Jurkat, Clone E6-1 (cell line): ENCODE measurements at regions not wholly inside any gene's neighbourhood (a gene's known extent, or its start where the extent isn't known, plus 50 kb on each side); places are given as distances from the start of the nearest gene placed in this dataset.

Experiments
- DNase-seq: peaks from one replicate; pipeline ENCODE4 v3.0.0-alpha.2; 2011; ENCODE audit warnings: low read depth, low spot score
- H3K4me3 ChIP-seq: 2 replicates; pipeline ENCODE4 v1.5.1; 2011; ENCODE audit warnings: mild to moderate bottlenecking, low read length, control low read depth, moderate library complexity

DNA sequence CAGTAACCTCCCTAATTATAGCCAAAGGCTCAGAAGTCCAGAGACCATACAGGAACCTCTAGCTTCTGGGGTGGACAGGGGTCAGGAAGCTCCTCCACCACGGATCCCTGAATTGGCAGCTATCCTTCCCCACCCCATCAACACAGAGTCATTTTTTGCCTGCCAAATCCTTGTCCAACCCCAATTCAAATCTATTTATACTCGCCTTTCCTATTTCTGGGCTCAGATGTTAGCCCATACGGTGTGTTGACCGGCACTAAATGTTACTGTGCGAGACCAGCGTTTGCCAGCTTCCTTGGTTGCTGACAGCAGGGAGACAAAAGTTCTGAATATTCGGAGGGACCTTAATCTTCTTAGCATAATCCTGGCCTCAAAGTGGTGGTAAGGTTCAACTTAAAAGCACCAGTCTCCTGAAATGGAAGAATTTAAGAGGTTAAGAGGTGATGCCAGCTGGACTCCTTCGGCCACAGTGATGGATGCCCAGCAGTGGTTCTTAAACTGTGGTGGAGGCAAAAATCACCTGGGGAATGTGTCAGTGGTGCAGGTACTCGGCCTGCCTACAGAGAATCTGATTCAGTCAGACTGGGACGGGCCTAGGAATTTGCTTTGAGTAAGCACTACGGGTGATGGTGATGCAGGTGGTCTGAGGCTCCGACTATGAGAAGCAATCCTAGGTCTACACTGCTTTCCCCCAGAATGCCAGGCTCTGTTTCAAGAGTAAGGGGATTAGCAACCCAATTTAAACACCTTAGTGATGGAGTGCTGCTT is 204.8 kb upstream of the MEF2C start:
- DNase-seq, result no peak
- H3K4me3 ChIP-seq, result no peak overlapping the region

DNA sequence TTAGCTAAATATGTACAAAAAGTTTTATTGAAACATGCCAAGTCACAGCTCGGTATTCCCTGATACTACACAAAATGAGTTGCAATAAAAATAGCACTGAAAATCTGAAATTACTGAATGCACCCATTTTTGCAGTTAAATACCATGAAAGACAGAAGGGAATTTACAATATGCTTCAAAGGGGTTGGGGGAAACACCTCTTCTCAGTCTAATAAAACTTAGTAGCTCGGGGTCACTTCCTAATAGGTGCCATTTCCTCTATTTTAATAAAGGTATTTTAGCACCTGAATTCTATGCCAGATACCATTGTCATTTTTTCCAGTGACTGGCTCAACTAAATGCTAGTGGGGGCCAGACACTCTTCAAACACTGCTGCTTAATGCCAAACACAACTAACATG is 204.1 kb upstream of the MEF2C start:
- H3K4me3 ChIP-seq, result no peak overlapping the region

DNA sequence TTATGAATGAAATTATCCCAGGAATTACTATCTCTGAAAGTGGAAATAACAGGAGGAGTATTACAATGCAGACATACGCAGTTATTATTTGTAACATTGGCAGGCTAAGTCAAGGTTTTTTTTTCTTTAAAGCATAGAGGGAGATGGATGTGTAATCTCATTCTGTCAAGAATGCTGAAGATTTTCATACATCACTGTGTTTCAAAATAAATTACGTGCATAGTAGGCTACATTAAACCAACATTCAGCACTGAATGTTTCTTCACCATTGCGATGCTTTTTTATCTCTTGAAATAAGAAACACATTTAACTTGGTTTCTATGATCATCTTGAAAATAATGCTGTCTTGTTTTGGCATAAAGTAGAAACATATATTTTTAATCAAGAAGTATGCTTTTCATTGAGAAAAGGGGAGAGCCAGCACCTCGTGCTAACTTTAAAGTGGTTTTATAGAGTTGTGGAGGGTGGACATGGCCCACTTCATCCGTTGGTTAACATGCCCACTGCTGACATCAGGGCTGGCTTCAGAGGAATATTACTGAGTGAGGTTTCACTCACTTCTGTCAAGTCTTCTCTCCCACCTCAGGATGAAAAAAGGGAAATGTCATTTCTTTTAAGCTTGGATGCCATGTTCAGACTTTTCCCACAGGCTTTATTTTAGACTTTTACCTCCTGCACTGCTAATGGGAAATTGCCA is 203.6 kb upstream of the MEF2C start:
- DNase-seq, result no peak
- H3K4me3 ChIP-seq, result no peak overlapping the region

More for the DNA sequence above, 204.1 kb upstream of the MEF2C start:
- DNase-seq, result no peak

DNA sequence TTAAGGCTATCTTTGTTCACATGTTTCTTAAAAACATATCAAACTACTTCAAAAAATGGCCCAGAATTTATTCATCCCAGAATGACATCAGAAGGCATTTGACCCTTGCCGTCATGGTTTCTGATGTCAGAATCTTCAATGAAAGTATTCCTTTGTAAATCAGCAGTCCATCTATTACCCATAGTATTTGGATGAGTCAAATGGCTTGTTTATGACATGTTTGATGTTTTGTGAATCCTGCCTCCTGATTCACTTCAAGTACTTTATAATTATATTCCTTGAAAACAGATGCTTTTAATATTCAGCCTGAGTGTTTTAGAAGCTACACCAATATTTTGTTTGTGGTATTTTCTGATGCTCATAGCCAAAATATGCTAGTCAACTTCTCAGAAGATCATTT is 200.8 kb upstream of the MEF2C start:
- H3K4me3 ChIP-seq, result no peak overlapping the region
- DNase-seq, result no peak

DNA sequence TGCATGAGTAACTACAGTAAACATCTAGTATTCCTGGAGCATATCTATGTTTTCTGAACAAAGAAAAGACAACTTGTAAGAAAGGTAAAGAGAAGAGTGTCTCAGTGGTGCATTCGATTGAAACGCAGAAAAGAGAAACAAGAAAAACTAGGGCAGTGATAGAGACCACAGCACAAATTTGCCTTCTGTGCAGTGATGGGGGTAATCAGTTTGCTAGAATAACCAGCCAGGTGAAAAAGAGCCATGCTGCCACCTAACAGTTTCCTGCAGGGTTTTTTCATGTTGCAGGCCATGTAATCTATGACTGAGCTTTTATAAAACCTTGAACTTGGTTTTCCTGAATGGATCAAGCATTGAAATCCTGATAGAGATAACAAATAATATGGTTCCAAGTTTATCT is 198.4 kb upstream of the MEF2C start:
- H3K4me3 ChIP-seq, result no peak overlapping the region

DNA sequence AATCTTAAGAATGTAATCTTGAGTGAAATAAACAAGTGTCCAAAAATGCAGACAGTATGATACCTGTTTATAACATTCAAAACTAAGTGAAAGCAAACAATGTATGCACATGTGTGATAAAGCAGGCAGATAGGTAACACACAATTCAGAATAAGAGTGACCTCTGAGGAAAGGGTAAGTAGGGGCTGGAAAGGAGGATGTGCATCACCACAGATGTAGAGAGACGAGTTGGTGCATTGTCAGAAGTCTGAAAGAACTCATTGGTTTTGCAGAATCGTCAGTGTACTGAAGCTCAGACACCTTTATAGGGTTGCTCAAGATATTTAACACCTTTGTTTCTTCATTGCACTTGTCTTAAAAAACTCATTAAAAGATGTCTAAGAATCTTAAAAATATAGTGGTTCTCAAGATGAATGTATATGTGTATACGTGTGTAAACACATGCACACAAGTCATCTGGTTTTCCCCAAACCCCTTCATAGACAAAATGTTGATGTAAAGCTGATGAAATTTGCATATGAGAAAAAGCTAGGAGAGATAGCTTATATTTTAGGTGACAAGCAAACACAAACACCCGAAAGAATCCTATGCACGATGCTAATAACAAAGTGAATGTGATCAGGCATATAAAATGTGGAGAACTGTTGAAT is 197.6 kb upstream of the MEF2C start:
- no peak for DNase-seq
- H3K4me3 ChIP-seq, result no peak overlapping the region

More for the DNA sequence above, 198.4 kb upstream of the MEF2C start:
- DNase-seq, result no peak

DNA sequence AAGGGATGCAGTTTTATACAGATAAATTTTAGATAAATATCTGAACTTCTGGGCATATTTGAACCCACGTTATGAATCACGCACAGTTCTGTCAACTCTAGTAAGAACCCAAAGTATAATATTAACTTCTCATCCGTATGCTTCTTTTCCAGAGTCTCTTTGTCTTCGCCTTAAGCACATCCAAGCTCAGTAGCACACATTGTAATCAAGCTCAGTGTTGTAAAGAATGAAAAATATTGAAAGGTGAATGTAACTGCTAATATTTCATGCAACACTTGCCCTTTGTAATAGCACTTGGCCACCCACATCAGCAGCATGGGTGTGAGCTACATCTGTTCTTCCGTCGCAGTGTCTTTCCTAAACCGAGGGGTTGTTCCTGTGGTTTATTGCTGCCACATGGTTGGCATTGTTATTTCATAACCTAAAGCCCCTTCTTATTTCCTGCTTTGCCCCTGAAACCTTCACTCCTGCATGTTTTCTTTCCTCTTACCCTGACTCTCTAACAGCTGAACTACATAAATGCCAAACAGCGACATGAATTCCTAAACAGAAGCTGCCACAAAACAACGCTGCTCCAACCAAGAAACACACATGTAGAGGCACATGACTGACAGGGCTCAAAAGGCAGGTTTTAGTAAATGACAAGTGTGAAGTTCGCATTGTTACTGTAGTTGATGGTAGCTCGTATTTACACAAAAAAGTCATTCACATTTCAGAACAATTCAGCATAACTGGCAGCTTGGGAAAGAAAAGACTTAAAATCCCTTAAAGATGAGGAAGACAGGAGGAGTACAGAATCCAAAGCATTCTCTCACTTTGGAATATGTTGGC is 190.1 kb upstream of the MEF2C start:
- no peak for DNase-seq
- no peak overlapping the region for H3K4me3 ChIP-seq

DNA sequence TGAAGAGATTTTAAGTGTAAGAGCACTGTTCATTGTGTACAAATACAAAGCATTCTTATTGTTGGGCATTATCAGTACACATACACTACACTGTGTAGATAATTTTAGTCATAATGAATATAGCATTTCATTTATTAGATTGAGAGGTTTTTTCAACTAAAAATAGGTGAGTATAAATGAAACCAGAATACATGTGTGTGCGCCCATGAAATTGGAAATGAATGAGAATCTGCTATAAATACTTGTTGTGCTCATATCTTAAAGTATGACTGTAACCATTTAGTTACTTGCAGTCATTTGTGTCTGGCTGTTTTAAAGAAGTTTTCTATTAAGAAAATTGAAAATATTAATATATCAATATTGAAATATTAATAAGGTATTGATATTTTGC is 189.0 kb upstream of the MEF2C start:
- no peak overlapping the region for H3K4me3 ChIP-seq
- no peak for DNase-seq

DNA sequence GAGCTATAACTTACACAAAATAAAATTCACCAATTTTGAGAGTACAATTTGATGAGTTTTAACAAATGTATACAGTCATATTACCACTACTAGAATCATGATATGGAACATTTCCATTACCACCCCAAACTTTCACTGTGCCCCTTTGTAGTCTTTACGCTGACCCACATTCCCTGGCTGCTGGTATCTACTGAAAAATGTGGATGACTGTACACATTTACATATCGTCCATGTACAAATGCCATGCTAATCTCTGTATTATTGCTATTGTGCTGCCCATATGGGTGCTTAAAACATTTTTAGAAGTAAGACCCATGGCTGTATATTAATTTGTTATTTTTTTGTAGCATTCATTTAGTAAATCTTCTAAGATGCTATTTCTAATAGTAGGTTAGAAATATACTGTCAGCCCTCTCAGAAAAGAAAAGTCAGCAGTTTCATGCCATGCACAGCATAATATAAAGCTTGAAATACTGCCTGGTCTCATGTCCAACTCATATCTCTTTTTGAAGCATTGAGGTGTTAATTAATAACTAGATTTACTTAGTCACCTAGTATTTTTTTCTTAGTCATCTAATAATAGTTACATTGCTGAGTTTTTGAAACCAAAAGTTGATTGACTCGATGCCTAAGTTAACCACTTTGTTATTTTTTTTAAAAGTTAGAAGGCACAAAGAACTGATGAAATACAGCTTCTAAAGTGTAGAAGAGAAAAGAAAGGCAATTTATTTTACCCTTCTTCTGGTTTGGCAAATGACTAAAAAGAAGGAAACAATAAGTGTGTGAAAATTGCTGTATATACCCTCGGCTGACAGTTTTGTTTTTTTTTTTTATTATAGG is 188.3 kb upstream of the MEF2C start:
- H3K4me3 ChIP-seq, result no peak overlapping the region
- DNase-seq, result no peak

DNA sequence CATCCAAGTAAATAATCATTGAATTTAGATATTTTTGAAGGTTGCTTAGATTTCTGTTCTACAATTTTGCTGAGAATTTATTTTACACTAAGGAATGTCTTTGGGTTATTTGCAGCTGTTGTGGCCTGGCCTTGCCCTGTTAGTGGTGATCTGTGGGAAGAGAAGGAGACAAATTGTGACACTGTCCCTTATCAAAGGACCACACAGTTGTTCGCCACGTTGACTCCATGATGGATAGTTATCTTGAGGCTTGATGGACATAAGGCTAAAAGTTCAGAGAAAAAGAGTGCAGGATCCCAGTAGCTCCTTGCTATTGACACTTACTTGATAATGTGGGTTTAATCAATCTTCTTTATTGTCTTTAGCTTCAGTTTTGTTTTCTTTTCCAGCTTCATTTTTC is 186.6 kb upstream of the MEF2C start:
- no peak overlapping the region for H3K4me3 ChIP-seq
- no peak for DNase-seq

DNA sequence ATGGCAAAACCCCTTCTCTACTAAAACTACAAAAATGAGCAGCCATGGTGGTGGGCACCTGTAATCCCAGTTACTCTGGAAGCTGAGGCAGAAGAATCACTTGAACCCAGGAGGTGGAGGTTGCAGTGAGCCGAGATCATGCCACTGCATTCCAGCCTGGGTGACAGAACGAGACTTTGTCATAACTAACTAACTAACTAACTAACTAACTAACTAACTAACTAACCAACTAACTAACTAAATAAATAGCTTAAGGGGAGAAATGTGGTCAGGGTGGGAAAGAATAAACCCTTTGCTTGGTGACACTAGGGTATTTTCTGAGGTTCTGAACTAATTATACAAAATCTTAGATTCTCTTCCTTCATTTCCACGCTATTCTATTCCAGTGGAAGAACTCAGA is 184.4 kb upstream of the MEF2C start:
- no peak for DNase-seq
- no peak overlapping the region for H3K4me3 ChIP-seq

DNA sequence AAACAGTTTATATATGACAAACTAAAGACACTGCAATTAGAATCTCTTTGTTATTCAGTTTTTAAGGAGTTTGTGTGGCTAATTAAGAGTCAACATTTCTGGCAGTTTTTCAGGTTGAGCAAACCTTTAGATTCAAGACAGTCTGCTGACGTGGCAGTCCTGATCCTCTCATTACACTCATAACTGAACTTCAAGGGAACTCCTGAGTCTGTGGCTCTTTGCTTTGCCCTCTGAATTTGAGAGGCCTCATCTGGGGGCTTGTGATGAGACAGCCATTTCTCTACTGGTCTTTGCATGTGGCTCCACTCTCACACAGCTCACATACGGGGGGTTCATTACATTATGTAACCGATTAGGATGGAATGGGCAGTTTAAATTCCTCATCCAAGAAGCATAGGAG is 182.9 kb upstream of the MEF2C start:
- no peak overlapping the region for H3K4me3 ChIP-seq
- DNase-seq, result no peak

DNA sequence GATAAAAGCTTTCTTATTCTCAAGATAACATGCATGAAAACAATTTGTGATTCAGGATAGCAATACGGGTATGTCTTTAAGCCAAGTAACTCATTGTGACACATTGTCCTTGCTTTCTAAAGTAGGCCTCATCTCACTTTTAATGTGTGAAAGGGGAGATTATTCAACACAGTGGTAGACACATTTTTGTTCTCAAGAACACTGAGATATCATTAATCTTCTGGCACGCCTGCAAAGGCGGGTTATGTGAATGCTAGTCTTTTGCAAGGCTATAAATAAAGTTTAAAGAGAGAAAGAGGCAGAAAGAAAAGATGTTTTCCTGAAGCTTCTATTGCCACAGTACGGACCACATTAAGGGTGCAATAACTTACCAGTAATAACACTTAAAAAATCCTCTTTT is 181.8 kb upstream of the MEF2C start:
- DNase-seq, result no peak
- no peak overlapping the region for H3K4me3 ChIP-seq

DNA sequence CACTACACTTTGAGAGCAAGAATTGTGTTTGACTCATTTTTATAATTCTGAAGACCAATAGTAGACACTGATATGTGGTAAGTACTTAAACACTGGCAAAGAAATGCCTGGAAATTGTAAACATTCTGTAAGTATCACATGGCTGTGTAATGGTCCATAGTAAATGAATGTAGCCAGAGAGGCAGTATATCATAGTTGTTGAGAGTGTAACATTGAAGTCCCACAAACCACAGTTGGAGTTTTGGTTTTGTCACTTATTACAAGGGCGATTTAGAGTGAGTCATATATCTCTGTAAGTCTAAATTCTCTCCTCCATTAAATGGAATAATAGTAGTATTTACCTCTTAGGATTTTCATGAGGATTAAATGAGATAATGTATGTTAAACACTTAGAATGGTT is 181.1 kb upstream of the MEF2C start:
- DNase-seq, result no peak
- H3K4me3 ChIP-seq, result no peak overlapping the region

DNA sequence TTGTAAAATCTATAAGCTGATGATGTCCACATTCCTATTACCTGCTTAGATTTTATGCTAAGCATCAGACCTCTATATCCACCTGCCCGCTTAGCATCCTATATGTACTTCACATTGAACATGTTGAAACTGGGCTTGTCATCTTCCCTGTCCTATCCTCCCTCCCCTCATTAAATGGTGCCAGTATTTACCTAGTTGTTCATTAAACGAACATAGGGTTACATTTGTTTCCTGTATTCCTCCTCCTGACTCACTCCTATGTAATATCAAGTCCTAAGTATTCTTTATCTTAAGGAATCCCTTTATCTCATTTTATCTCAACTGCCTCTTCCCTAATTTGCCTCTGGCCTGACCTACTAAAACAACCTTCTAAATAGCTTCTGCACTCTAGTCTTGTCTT is 177.8 kb upstream of the MEF2C start:
- H3K4me3 ChIP-seq, result no peak overlapping the region
- DNase-seq, result no peak

DNA sequence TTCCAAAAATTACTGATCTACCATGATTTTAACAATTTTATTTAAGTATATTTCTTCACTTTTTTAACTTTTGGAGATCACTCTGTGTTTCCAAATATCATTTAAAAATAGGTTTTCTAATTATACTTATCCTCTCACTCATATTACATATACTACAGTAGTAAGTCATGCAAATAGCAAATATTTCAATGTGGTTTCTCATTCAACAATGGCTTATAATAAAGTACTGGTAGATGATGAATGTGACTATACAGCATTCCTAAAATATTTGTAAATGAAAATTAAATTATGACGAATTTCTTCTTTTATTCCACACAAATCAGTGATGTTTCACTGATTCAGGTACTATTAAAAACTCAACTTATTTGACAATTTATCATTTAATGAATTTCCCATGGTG is 176.3 kb upstream of the MEF2C start:
- no peak for DNase-seq
- no peak overlapping the region for H3K4me3 ChIP-seq

DNA sequence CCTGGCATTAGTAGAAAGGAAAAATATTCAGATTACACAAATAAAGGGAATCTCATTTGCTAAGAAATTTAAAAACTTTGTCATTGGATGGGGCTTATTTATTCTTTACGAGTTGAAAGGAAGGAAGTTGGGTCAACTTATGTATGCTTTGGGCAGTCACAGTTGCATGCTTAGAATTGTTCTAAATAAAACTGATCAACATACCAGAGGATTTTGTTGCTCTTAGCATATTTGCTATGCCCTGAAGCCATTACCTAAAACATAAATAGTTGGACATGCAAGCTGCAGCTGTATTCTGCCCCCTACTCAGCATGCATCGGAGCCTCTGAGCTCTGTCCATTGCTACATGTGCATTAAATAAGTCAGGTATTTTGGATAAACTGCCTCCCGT is 172.7 kb upstream of the MEF2C start:
- H3K4me3 ChIP-seq, result no peak overlapping the region
- no peak for DNase-seq

DNA sequence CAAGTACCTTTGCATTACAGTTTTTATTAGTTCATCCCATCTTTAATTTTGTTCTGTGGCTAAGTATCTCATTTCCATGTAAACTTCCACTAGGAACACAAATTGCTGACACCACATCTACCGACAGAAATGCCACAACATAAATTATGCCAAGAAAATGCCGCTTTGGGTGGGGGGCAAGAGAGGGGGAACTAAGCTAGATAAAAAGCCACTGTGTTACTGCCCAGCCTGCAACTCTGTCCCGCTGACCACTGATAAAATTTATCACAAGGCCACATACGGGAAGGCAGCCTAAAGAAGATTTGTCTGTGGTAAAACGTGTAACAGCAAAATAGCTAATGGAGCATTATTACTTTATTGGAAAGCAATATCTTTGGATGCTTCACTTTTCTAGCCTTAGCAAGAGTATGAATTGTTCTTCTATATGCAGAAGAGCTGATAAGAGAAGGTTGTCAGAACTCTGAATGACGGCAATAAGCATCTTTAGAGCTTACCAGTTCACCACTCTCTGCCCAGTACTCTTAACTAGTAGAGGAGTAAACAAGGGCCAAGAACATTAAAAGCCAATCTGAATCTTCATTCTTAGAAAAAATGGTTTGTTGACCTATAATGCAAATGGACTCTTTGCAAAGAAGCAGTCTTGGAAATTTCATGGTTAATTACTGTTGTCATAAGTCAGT is 172.2 kb upstream of the MEF2C start:
- DNase-seq, result no peak
- no peak overlapping the region for H3K4me3 ChIP-seq
